Hypothalamus (tissue), 51 donors: ENCODE measurements at regions not wholly inside any gene's neighbourhood (a gene's known extent, or its start where the extent isn't known, plus 50 kb on each side); places are given as distances from the start of the nearest gene placed in this dataset.

ENCODE experiments used
- DNase-seq, 51 donors: peaks; one replicate each; lab custom pipeline; 2025; lab: John Stamatoyannopoulos, UW

DNA sequence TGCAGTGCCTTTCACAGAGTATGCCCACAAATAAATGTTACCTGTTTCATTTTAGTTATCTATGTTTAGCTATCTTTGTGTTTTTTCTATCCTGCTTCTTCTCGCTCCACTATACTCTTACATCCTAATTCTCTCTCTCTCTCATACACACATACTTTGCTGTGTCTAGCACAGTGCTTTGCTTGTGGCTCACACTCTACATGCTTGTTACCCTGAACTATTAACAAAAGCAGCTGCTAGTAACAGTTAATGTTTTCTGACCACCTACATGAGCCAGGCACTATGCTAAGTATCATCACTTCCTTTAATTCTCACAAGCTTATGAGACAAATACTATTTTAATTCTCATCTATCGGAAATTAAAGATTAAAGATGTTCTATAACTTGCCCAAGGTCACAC, 390.5 kb upstream of the HNRNPA3 start:
- DNase-seq, result no peak

DNA sequence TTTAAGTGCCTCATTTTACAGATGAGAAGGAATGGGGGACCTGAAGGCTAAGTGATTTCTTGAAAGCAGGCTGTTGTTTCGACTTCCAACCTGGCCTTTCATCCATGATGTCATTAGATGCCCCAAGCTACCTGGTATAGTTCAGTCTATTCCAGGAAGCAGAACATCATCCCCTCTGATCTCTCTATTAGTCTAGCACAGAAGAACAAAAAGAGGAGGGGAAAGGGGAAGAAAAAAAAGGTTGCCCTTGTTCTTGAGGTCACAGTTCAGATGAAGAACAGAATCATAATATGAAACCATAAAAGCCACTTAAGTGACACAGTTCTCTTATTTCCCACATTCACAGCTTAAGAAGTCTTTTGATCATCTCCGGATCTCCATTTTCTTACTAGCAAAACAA, 386.2 kb upstream of the HNRNPA3 start:
- no peak for DNase-seq

DNA sequence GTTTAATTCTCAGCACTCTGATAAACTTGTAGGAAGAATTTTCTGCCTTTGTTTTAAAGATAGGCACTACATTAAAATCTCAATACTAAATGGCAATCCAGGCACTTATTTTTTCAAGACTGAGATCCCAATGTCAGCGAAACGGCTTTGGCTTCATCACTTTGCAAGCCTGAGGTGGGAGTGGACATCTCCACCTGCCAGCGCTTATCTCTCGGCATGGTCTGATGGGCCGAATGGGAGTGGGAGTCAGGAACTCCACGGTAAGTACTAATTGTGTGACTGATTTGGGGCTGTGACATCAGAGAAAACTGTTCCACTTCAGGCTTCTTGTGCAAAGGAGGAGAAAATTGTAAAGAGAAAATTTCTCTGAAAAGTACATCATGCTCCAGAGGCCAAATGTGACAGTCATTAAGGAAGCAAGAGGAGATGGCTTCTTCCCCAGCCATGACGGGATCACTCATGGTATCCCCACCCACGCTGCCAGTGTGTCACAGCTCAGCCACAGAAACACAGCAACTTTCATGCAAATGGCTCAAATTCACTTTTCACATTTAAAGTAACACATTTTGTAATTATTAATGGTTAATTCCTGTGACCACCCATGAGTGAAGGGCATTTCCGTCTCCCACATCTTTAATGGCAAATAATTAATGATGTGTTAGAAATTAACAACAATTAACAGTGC, 385.5 kb upstream of the HNRNPA3 start:
- no peak for DNase-seq

DNA sequence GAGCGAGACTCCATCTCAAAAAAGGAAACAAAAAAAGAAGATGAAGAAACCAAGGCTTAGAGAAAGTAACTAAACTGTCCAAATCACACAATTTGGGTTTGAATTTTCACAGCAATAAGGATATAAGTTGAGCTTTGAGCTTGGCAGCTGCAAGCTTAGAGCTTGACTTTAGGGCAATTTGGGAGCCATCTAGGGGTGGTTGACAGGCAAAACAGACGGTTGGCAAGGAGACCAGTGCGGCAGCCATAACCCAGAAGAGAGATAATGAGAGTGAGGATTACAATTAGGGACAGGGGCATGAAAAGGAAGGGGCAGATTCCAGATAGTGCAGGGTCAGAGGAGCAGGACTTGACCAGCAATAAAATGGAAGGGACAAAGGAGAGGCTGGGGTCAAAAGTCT, 382.2 kb upstream of the HNRNPA3 start:
- DNase-seq, result no peak

DNA sequence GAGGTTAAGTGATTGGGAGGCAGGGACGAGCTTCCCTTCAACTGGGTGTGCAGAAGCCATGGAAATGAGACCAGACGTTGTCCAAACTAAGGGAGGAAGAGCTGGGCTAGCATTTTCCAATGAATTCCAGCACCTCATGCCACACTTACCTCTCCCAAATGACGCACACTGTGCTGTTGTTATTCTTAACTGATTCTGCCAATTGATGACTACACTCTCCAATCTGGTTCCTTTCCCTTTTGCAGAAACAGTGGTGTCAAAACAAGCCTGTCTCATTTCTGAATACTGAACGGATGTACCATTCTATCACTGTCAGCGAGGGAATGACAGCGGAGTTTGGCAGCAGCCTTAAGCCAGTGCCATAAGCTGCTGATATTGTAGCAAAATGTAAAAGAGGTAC, 380.5 kb upstream of the HNRNPA3 start:
- DNase-seq, result no peak

DNA sequence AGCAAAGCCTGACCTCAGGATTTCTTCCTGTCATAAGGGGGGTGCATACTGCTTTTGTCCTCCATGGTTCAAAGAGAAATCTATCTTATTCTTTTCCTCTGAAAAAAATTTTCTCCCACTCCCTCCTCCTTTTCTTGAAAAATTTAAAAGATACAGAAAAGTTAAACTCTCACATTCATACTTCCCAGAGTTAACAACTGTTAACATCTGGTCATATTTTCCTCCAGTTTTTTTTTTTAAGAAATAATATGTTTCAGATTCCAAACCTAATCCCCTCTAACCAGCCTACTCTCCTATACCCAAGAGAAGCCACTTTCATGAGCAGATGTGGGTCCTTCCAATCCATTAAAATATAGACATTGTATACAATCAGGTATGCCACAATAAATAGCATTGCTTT, 378.9 kb upstream of the HNRNPA3 start:
- DNase-seq, result no peak

DNA sequence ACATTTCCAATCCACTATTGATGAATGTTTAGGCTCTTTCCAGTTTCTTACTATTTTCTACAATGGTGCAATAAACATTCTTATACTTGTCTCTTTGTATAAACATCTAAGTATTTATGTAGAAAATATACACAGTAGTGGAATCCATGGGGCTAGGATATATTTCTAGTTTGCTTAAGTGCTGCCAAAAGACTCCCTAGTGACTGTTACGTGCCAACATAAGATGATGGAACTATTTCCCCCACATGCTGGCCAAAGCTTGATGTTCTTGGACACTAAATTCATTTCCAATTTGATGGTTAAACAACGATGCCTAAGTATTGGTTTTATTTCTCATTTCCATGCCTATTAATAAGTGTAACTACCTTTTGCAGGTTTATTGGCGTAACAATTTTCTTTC, 378.4 kb upstream of the HNRNPA3 start:
- DNase-seq, result no peak

DNA sequence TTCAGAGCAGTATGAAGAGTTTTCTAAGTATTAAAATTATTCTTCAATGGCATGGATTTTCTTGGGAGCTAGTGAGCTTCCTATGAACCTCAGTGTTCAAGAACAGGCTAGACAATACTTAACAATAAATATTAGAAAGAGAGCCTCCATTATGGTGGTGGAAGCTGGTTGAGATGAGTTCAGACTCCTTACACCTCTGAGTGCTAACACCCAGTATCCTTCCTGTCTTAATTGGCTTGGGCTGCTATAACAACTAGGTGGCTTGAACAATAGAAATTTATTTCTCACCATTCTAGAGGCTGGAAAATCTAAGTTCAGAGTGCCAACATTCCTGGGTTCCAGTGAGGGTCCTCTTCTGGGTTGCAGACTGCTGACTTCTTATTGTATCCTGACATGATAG, 369.4 kb upstream of the HNRNPA3 start:
- no peak for DNase-seq

DNA sequence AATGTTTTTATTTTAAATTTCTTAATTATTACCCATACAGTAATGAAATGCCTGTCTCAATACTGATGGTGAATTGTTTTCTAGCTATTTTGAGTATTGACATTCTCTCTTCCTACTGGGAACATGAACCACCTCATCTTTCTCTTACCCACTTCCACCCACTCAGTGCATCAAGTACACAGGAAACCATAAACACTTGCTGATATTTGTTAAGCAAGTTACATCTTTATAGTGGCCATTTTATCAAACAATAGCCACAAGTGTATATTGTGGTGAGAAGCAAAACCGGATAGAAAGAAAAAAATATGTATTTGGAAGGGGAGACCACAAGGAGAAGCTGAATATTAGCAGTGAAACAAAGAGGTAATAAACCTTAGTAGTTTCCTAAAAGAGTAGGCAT, 368.1 kb upstream of the HNRNPA3 start:
- DNase-seq, result no peak

DNA sequence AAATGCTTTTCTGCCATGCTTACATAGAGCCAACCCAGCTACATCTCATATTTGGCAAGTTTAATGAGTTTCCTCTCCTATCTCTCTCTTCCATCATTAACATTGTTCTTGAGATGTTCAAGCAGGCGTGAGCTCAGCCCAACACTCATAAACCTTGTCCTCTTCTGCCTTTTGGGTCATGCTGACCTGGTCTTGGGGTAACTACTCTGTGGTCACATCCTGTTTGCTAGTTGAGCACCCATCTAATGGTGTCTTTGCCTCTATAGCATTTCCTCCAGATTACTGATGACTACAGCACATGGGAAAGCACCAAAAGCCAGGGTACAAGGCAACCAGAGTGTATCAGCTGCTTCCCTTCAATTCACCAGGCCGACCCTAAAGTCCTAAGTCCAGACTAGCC, 366.9 kb upstream of the HNRNPA3 start:
- DNase-seq, result no peak

DNA sequence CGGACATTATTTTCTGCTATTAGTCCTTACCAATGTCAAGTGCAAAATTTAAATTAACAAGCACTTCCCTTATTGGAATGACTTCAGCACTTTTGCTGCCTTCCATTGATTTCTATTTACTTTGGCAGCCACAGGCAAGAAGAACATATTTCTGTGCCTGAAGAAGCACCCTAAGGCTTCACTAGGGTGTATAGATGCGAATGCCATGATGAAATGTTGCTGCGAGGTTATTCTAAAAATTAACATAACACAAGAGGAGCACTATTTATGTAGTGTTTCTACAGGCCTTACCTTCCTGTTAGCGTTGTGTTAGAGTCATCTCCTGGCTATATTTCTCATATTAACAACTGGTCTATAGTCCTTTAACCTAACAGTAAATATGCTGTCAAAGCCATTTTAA, 365.0 kb upstream of the HNRNPA3 start:
- no peak for DNase-seq

DNA sequence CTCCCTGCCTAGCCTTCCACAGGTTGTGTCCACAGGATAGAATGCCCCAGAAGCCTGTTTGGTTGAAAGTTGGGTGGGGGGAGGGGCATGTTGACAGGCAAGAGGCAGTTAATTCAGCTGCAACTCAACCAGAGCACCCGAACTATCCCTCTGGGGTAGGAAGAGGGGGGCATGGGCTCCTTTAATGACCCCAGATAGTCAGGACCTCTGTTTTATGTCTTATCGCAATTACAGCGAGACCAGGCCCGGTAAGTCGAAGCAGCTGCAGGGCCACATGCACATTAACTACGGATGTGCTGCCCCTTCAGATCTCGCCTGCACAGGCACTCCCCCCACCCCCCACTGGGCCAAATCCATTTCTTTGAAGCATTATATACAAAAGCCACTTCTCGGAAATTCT, 363.8 kb upstream of the HNRNPA3 start:
- no peak for DNase-seq

DNA sequence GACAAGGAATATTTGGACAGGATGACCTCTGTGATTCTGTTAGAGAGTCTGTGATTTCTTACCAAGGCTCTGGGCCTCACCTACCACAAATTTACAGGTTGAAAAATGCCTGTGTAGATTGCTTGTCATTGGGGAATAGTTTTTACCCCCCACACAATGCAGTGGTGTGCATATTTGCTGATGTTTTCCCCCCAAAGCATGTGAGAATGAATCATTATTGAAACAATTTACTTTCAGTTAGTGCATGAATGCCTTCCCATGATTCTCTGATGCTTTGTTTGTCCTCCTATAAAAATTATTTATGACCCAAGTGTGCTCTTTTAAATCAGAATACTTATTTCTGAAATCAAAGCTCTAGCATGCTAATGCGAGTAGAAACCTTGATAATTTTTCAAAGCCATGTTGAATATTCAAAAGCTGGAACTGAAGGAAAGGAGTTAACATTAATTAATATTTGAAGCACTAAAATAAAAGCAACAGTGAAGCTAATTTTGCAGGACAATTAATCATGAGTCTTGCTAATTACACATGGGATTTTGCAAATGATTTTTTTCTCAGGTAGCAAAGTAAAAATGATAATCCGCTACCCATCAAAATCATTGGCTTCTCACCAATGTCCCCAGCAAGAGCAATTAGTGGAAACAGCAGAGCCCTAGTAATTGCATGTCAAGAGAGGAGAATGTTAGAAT, 361.2 kb upstream of the HNRNPA3 start:
- no peak for DNase-seq

DNA sequence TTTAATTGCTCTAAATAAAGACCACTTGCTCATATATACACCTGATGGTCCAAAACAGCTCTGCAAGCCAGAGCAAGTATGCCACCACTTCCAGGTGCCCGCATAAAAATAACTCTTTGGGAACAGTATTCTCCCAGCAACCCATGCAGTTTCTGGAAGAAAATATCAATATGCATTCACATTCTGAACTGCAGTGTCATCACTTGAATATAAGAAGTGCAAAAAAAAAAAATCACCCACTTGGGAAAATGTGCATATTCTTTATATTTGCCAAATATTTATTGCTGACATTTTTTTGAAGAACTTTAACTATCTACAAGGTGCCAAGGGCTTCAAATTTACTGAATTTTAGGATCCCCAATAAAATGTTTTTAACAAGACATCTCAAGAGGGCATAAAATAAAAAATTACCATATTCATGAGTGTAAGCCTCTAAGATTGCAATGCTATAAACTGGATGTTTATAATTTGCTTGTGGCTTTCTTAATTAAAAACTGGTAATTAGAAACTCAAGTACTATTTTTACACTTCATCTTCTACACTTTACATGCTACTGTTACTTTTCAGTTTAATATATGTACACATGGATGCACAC, 360.6 kb upstream of the HNRNPA3 start:
- DNase-seq, result no peak

DNA sequence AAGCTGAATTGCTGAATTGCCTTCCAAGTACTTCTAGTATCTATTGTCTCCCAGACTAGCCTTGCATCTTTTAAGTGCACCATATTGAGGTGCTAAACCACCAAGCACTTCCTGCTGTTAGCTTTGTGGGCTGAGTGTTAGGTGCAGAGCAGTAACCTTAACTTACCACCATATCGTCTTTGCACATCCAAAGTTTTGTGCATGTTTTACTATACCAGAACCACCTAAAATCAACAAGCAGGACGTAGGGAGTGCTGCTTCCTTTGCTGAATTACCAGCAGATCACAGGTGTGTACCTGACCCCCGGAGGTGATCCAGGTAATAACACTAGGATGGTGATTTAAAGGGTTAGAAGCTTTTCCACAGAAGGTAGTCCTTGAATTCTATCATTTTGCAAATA, 359.9 kb upstream of the HNRNPA3 start:
- DNase-seq, result no peak

DNA sequence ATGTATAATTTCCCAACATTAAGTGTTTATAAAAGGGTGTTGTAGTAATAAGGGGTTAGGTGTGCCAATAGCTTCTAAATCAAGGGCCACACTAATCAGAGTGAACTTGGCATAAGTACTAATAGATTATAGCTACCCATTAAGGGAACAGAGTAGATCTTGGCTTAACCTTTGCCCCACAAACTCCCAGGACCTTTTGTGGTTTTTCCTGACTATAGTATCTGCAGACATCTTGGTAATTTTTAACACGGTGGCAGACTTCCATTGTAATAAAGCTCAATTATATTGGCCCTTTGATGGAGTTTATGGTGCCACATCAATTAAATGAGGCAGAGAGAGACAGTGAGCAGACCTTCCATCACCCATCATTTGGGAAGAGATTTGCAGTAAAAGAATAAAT, 358.5 kb upstream of the HNRNPA3 start:
- no peak for DNase-seq

DNA sequence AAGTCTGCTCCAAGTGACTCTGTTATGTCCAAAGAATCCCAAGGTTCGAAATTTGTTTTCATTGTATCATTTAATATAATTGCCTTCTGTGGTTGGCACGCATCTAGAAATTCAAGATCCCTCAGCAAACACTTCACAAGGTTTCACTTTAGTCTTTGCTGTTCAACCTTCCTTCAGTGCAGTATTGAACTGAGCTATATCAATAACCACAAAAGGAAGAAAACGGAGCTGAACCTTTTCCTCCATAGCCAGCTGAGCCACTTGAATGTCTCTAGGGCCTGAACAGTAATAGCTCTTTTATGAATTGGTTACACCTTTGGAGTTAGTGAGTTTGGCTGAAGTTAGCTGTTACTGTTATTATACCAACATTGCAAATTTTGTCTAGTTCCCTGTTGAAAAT, 357.7 kb upstream of the HNRNPA3 start:
- no peak for DNase-seq

DNA sequence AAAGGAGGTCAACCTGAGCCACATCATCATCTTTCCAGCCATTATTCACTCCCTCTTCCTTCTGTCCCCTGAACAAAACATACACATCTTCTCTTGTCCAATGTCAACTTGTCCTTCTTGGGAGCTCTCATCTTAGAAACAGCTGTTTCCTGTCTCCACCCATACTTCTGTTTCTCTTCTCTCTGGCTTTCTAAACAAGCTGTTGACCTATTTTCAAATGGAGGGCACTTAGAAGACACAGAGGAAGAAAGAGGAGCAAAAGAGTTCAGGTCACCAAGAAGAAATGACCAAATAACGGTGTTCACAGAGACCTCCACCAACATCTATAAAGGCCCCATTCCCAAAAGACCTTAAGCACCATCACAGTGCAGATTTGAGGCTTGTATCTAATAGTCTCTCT, 355.9 kb upstream of the HNRNPA3 start:
- DNase-seq, result no peak

DNA sequence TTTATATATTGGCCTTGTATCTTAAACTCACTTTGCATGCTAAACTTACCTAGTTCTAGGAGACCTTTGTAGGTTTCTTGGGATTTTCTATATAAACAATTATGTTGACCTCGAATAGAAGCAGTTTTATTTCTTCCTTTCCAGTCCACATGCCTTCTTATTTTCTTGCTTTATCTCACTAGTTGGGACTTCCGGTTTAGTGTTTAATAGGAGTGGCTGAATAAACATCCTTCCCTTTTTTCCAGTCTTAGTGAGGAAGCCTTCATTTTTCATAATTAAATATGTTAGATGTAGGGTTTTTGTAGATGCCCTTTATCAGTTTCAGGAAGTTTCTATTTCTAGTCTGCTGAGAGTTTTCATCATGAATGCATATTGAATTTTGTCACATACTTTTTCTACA, 347.3 kb upstream of the HNRNPA3 start:
- no peak for DNase-seq

DNA sequence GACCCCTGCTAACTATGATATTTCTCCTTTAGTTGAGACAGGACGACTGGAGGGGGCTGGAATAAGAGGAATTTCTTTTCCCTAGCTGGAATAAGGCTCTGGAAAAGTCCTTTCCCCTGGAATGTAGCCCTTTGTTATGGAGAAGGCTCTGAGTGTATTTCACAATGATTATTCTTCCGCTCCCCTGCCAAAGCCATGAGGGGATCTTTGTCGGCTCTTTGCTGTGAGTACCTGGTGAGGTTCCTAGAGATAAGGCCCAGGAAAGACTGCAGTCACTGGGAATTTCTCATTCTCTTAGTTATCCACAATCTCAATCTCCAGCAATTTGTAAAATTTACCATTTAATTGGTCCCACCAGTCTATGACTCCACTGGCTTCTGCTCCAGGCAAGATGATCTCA, 340.2 kb upstream of the HNRNPA3 start:
- DNase-seq, result no peak

DNA sequence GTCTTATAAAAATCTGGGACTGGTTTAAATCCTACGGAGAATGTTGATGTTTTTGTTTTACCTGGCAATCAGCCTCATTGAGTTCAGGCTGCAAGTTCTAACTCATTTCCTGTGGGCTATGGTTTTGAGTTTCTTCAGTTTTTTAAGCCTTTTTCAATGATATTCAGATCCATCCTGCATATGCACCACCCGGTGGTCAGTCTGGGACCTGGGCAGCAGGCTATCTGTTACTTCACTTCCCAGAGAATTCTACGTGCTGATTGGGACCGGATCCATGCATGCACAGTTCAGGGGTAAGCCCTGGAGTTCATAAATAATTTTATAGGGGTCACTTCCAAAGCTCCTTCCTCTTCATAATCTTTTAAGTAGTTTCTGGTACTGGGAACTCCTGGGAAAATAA, 339.2 kb upstream of the HNRNPA3 start:
- no peak for DNase-seq

DNA sequence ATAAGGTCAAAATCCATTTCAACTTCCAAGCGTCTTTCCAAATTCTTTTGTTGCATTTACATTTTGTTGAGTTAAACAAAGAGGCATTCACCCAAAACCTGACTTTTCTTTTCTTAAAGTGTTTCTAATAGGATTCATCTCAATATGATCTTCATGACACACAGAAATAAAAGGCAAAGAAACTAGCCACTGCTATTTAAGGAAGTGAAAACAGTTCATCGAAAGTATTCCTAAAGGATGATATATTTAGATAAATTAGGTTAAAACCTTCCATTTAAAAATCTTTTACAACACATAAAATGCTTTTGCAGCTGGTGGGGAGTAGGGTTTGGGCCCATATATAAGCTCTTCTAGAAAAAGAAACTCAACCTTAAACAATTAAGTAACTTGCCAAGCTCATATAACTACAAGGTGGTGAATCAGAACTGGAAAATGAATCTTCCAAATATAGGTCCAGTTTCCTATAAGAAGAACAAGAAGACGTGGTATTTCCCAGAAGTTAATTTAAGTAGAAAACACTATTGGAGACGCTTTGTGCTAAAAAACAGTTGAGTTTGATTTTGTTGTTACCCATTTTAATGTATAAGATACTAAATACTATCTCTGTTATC, 336.0 kb upstream of the HNRNPA3 start:
- DNase-seq, result no peak
